Epithelial cell of proximal tubule (primary cell): ENCODE measurements at regions not wholly inside any gene's neighbourhood (a gene's known extent, or its start where the extent isn't known, plus 50 kb on each side); places are given as distances from the start of the nearest gene placed in this dataset.
A peak's percentile ranks its signal among the peaks of the same experiment; 100 is the strongest.

Experiments used
- DNase-seq: peaks from one replicate; pipeline ENCODE4 v3.0.0-alpha.2; 2011; ENCODE audit warnings: low read depth
- H3K4me3 ChIP-seq: 2 replicates; pipeline ENCODE4 v1.5.1; 2011; ENCODE audit warnings: low read depth, mild to moderate bottlenecking, low read length
- CTCF ChIP-seq: conservative IDR thresholded peaks from 2 replicates; pipeline ENCODE4 v1.5.1; 2012; ENCODE audit warnings: low read depth, mild to moderate bottlenecking, low read length

- no peak for TF ChIP-seq CTCF
- H3K4me3 ChIP-seq = no peak overlapping the region
- no peak for DNase-seq
Observed at GRCh38 chr9:105950448-105950847, 256.1 kb downstream of the TMEM38B start.

GRCh38 chr9:105950894-105951293, 256.6 kb downstream of the TMEM38B start:
- no peak overlapping the region for H3K4me3 ChIP-seq
- TF ChIP-seq CTCF = no peak
- no peak for DNase-seq

GRCh38 chr9:105954517-105954916, 260.2 kb downstream of the TMEM38B start:
- H3K4me3 ChIP-seq = no peak overlapping the region
- DNase-seq = no peak
- TF ChIP-seq CTCF = no peak

GRCh38 chr9:105957830-105958229, 263.5 kb downstream of the TMEM38B start:
- TF ChIP-seq CTCF = no peak
- no peak overlapping the region for H3K4me3 ChIP-seq
- peak; percentile 59 for DNase-seq

GRCh38 chr9:105958587-105958986, 264.2 kb downstream of the TMEM38B start:
- peak; percentile 25 for TF ChIP-seq CTCF
- no peak overlapping the region for H3K4me3 ChIP-seq
- no peak for DNase-seq

GRCh38 chr9:105959531-105959930, 265.2 kb downstream of the TMEM38B start:
- TF ChIP-seq CTCF = no peak
- DNase-seq = peak; percentile 68
- no peak overlapping the region for H3K4me3 ChIP-seq

- no peak for DNase-seq
- TF ChIP-seq CTCF = no peak
Observed at GRCh38 chr9:105963343-105964099, 269.2 kb downstream of the TMEM38B start.

More at GRCh38 chr9:105963343-105964099, 269.2 kb downstream of the TMEM38B start:
- no peak overlapping the region for H3K4me3 ChIP-seq
